GM21786 (cell line): ENCODE measurements at regions not wholly inside any gene's neighbourhood (a gene's known extent, or its start where the extent isn't known, plus 50 kb on each side); places are given as distances from the start of the nearest gene placed in this dataset.
"Not testable (repeated sequence)": the region's sequence is repeated elsewhere in the genome, so short reads cannot be mapped to it uniquely, and the experiment has no call there.

ENCODE experiments used
- ATAC-seq: cut with Tn5 transposase; IDR thresholded peaks from one replicate; pipeline ENCODE4 v1.9.1; 2021; ENCODE audit not compliant: unreplicated experiment

GRCh38 chr9:40909821-40910220 is 218.7 kb downstream of the FOXD4L6 start:
- no peak for ATAC-seq

DNA sequence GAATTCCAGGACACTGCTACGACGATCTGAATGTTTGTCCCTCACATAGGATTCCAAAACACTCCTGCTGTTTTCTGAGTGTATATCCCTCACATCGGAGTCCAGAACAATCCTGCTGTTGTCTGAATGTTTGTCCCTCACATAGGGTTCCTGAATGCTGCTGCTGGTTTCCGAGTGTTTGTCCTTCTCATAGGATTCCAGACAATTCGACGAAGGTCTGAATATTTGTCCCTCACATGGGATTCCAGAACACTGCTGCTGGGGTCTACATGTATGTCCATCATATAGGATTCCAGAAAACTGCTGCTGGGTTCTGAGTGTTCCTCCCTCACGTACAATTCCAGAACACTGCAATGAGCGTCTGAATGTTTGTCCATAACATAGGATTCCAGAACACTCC is 219.4 kb downstream of the FOXD4L6 start:
- ATAC-seq: not testable (repeated sequence)

DNA sequence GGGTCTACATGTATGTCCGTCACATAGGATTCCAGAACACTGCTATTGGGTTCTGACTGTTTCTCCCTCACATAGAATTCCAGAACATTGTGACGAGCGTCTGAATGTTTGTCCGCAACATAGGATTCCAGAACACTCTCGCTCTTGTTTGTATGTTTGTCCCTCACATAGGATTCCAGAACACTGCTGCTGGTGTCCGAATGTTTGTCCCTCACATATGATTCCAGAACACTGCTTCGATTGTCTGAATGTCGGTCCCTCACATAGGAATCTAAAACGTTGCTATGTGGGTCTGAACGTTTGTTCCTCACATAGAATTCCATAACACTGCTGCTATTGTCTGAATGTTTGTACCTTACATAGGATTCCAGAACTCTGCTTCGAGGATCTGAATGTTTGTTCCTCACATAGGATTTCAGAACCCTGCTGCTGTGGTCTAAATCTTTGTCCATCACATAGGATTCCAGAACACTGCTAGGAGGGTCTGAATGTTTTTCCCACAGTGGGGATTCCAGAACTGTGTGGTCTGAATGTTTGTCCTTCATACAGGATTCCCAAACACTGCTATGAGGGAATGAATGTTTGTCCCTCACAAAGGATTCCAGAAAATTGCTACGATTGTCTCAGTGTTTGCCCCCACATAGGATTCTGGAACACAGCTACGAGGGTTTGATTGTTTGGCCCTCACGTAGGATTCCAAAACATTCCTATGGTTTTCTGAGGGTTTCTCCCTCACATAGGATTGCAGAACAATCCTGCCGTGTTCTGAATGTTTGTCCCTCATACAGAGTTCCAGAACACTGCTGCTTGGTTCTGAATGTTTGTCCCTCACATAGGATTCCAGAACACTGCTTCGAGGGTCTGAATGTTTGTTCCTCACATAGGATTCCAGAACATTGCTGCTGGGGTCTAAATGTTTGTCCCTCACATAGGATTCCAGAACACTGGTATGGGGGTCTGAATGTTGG is 220.5 kb downstream of the FOXD4L6 start:
- ATAC-seq: no peak

DNA sequence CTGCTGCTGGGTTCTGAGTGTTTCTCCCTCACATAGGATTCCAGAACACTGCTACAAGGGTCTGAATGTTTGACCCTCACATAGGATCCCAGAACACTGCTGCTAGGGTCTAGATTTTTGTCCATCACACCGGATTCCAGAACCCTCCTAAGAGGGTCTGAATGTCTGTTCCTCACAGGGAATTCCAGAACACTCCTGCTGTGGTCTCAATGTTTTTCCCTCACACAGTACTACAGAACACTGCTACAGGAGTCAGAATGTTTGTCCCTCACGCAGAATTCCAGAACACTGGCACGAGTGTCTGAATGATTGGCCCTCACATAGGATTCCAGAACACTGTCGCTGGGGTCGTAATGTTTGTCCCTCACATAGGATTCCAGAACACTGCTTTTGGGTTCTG is 221.6 kb downstream of the FOXD4L6 start:
- not testable (repeated sequence) for ATAC-seq

DNA sequence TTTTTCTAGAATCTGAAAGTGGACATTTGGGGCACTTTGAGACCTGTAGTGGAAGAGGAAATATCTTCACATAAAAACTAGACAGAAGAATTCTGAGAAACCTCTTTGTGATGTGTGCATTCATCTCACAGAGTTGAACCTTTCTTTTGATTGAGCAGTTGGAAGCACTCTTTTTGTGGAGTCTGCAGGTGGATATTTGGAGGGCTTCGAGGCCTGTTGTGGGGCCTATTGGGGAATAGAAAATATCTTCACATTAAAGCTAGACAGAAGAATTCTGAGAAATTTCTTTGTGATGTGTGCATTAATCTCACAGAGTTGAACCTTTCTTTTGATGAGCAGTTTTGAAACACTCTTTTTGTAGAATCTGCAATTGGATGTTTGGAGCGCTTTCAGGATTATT is 236.2 kb downstream of the FOXD4L6 start:
- not testable (repeated sequence) for ATAC-seq

- not testable (repeated sequence) for ATAC-seq
Measured at GRCh38 chr9:40885858-40886257, 242.6 kb downstream of the FOXD4L6 start.

GRCh38 chr9:40884902-40885490 is 243.5 kb downstream of the FOXD4L6 start:
- not testable (repeated sequence) for ATAC-seq

DNA sequence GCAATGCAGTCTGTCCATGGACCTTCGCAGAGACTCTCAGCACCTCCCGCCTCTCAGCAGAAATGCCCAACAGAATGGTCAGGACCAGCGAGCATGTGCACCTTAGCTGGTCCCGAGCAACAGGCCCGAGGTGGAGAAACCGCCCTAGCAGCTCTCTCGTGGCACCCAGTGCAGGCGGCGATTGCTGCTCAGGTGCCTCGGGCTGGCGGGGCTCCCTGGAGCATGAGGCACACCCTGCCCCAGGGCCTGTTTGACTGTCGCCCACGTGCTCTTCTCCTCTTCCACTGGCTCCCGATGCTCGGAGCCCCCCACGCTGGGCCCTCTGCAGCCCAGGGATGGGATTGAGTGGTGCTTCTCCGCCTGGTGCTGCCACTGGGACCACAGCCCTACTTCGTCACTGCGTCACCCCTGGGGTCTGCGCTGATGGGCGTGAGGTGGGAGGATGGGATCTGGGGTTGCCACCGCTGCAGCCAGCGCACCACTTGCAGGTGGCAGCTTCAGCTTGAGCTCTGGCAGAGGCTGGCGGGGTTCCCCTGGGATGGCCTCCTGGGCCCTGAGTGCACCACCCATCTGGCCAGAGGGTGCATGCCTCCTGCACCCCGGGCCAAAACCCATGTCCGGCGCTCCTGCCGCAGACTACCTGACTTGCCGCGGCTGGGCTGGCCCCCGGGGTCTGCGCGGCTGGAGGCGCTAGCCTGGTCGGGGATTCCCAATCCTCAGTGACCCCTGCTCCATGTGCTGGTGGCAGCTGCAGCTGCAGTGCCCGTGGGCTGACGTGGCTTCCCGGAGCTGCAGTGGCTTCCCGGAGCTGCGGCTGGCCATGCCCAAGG is 244.2 kb downstream of the FOXD4L6 start:
- ATAC-seq: no peak

DNA sequence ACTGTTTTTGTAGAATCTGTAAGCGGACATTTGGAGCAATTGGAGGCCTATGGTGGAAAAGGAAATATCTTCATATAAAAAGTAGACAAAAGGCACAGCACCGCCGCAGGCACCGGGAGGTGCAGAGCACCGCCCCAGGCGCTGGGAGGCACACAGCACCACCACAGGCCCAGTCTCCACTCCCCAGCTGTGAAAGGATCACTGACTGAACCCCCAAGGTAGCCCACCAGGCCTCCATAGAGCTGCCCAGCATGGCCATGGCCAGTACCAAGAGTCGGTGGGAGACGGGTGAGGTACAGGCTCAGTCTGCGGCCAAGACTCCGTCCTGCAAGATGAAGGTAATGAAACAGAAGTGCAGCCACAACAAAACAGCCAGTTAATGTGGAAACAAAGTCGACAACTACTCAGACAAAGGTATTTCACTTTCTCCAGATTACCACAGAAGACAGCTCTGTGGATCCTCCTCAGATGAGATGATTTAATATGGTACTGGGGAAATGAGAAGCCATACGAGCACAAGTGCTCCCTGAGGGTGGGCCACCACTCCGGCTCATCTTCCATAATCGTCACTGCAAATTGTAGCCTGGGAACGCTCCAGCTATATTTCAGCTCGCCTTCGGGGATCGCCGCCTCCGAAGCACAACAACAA is 244.9 kb downstream of the FOXD4L6 start:
- not testable (repeated sequence) for ATAC-seq

GRCh38 chr9:40873753-40874295 is 254.7 kb downstream of the FOXD4L6 start:
- ATAC-seq: not testable (repeated sequence)

DNA sequence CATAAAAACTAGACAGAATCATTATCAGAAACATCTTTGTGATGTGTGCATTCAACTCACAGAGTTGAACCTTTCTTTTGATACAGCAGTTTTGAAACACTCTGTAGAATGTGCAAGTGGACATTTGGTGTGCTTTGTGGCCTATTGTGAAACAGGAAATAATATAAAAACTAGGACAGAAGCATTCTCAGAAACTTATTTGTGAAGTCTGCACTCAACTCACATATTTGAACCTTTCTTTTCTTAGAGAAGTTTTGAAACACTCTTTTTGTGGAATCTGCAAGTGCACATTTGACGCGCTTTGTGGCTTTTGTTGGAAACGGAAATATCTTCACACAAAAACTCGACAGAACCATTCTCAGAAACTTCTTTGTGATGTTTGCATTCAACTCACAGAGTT is 260.0 kb downstream of the FOXD4L6 start:
- ATAC-seq: not testable (repeated sequence)
